ENCODE measurements at regions not wholly inside any gene's neighbourhood (a gene's known extent, or its start where the extent isn't known, plus 50 kb on each side); places are given as distances from the start of the nearest gene placed in this dataset.

DNA sequence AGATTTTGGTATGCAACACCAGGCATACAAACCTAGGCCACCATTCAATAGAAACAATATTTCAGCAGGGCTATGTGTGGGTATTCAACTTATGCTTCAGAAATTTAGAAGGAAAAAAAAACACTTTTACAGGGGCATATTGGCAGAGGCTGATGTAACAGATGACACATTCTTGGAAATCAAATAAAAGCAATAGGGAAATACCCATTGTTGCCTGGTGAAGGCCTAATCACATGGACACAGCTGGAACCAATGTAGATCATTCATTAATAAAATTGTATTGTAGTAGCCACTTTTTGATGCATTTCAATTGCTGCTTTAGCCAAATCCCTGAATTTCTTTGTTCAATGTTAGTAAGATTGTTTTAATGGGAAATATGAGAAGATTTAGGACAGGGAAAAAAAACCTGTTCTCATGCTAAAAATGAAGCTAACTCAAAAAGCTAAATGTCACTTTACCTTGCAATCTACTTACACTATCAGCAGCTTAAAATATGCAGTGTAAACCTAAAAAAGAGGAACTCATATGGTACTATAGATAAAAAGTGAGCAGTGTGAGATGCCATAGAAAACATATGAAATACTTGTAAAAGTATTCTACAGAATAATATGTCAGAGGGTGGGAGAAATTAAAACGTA lies 289.4 kb downstream of the ZEB2 start (continued):
- TF ChIP-seq, protein P1, sequence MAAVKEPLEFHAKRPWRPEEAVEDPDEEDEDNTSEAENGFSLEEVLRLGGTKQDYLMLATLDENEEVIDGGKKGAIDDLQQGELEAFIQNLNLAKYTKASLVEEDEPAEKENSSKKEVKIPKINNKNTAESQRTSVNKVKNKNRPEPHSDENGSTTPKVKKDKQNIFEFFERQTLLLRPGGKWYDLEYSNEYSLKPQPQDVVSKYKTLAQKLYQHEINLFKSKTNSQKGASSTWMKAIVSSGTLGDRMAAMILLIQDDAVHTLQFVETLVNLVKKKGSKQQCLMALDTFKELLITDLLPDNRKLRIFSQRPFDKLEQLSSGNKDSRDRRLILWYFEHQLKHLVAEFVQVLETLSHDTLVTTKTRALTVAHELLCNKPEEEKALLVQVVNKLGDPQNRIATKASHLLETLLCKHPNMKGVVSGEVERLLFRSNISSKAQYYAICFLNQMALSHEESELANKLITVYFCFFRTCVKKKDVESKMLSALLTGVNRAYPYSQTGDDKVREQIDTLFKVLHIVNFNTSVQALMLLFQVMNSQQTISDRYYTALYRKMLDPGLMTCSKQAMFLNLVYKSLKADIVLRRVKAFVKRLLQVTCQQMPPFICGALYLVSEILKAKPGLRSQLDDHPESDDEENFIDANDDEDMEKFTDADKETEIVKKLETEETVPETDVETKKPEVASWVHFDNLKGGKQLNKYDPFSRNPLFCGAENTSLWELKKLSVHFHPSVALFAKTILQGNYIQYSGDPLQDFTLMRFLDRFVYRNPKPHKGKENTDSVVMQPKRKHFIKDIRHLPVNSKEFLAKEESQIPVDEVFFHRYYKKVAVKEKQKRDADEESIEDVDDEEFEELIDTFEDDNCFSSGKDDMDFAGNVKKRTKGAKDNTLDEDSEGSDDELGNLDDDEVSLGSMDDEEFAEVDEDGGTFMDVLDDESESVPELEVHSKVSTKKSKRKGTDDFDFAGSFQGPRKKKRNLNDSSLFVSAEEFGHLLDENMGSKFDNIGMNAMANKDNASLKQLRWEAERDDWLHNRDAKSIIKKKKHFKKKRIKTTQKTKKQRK (IDR thresholded peaks at IDR 0.05; ENCODE audit: borderline replicate concordance, low read depth, low read length) = no peak
- TF ChIP-seq GABPB2 (CRISPR knock-in tag; conservative IDR thresholded peaks at IDR 0.05) (no peak), RBM17 (IDR thresholded peaks at IDR 0.05; ENCODE audit: borderline replicate concordance, low read depth, low read length) (no peak), GABPB1 (CRISPR knock-in tag; IDR thresholded peaks at IDR 0.05) (no peak), NR4A1 (CRISPR knock-in tag; IDR thresholded peaks at IDR 0.05) (no peak), NR4A1 (tag; IDR thresholded peaks at IDR 0.05) (no peak), TARDBP (IDR thresholded peaks at IDR 0.05) (no peak), SRSF1 (IDR thresholded peaks at IDR 0.05; ENCODE audit: low read depth, low read length) (no peak), MYC (IDR thresholded peaks at IDR 0.05; ENCODE audit: low read depth, low read length) (no peak), MYC (CRISPR knock-in tag; IDR thresholded peaks at IDR 0.05; ENCODE audit: borderline replicate concordance, low read depth) (no peak), PRPF4 (IDR thresholded peaks at IDR 0.05; ENCODE audit: insufficient read depth, low read depth, low read length, poor library complexity, severe bottlenecking) (no peak), USF1 (CRISPR knock-in tag; IDR thresholded peaks at IDR 0.05) (no peak), ZNF165 (CRISPR knock-in tag; IDR thresholded peaks at IDR 0.05; ENCODE audit: borderline replicate concordance) (no peak), SNIP1 (IDR thresholded peaks at IDR 0.05; ENCODE audit: low read depth) (no peak), NCOA4 (IDR thresholded peaks at IDR 0.05; ENCODE audit: partially characterized antibody) (no peak), SUPT5H (IDR thresholded peaks at IDR 0.05) (no peak)
- TF ChIP-seq, protein P2, sequence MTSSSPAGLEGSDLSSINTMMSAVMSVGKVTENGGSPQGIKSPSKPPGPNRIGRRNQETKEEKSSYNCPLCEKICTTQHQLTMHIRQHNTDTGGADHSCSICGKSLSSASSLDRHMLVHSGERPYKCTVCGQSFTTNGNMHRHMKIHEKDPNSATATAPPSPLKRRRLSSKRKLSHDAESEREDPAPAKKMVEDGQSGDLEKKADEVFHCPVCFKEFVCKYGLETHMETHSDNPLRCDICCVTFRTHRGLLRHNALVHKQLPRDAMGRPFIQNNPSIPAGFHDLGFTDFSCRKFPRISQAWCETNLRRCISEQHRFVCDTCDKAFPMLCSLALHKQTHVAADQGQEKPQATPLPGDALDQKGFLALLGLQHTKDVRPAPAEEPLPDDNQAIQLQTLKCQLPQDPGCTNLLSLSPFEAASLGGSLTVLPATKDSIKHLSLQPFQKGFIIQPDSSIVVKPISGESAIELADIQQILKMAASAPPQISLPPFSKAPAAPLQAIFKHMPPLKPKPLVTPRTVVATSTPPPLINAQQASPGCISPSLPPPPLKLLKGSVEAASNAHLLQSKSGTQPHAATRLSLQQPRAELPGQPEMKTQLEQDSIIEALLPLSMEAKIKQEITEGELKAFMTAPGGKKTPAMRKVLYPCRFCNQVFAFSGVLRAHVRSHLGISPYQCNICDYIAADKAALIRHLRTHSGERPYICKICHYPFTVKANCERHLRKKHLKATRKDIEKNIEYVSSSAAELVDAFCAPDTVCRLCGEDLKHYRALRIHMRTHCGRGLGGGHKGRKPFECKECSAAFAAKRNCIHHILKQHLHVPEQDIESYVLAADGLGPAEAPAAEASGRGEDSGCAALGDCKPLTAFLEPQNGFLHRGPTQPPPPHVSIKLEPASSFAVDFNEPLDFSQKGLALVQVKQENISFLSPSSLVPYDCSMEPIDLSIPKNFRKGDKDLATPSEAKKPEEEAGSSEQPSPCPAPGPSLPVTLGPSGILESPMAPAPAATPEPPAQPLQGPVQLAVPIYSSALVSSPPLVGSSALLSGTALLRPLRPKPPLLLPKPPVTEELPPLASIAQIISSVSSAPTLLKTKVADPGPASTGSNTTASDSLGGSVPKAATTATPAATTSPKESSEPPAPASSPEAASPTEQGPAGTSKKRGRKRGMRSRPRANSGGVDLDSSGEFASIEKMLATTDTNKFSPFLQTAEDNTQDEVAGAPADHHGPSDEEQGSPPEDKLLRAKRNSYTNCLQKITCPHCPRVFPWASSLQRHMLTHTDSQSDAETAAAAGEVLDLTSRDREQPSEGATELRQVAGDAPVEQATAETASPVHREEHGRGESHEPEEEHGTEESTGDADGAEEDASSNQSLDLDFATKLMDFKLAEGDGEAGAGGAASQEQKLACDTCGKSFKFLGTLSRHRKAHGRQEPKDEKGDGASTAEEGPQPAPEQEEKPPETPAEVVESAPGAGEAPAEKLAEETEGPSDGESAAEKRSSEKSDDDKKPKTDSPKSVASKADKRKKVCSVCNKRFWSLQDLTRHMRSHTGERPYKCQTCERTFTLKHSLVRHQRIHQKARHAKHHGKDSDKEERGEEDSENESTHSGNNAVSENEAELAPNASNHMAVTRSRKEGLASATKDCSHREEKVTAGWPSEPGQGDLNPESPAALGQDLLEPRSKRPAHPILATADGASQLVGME (CRISPR knock-in tag; IDR thresholded peaks at IDR 0.05) = no peak
- TF ChIP-seq, protein P3, sequence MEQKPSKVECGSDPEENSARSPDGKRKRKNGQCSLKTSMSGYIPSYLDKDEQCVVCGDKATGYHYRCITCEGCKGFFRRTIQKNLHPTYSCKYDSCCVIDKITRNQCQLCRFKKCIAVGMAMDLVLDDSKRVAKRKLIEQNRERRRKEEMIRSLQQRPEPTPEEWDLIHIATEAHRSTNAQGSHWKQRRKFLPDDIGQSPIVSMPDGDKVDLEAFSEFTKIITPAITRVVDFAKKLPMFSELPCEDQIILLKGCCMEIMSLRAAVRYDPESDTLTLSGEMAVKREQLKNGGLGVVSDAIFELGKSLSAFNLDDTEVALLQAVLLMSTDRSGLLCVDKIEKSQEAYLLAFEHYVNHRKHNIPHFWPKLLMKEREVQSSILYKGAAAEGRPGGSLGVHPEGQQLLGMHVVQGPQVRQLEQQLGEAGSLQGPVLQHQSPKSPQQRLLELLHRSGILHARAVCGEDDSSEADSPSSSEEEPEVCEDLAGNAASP (IDR thresholded peaks at IDR 0.05) = no peak
